G401.6 (cell line): ENCODE measurements at regions not wholly inside any gene's neighbourhood (a gene's known extent, or its start where the extent isn't known, plus 50 kb on each side); places are given as distances from the start of the nearest gene placed in this dataset.

Source experiments
- FAIRE-seq: peaks from 2 replicates; lab custom pipeline; 2012; peaks lifted over from hg19 to GRCh38; lab: Jason Lieb, UNC

GRCh38 chr5:133761632-133762031 is 149.3 kb upstream of the FSTL4 start:
- FAIRE-seq, result no peak

DNA sequence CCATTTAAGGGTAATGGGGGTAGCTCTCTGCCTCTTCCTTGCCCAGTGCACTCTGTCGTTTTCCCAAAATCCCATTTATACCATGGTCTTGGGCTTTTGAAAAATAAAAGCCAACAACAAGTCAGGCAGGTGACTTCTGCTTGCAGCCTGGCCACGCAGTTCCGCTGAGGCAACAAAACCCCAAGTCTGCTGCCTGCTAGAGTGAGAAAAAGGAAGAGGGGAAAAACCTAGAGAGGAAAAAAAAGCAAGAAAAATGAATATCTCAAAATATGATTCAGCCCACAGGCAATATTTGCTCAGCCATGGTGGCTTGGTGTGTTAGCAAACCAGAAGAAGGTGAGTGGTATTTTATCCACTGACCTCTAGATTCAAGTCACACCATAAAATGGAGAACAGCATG is 148.2 kb upstream of the FSTL4 start:
- no peak for FAIRE-seq

- FAIRE-seq, result no peak
Observed at GRCh38 chr5:133758641-133759040, 146.3 kb upstream of the FSTL4 start.

- no peak for FAIRE-seq
Observed at GRCh38 chr5:133757396-133757945, 145.1 kb upstream of the FSTL4 start.

DNA sequence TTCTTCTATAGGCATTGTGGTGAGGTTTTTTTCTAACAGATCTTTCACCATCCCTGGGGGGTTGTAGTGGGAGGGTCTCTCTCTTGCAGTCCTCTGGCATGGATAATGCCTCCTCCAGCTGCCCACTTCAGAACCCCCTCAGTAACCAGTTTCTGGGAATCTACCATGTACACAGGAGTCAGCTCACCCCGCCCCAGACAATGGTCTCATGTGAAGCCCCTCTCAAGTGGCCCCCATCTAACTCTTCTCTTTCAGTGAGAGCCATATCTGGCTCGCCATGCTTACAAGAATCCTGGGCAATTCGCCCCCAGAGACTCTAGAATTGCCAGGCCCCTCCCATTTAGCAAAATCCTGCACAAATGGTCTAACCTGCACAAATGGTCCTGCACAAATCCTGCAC is 144.4 kb upstream of the FSTL4 start:
- no peak for FAIRE-seq

DNA sequence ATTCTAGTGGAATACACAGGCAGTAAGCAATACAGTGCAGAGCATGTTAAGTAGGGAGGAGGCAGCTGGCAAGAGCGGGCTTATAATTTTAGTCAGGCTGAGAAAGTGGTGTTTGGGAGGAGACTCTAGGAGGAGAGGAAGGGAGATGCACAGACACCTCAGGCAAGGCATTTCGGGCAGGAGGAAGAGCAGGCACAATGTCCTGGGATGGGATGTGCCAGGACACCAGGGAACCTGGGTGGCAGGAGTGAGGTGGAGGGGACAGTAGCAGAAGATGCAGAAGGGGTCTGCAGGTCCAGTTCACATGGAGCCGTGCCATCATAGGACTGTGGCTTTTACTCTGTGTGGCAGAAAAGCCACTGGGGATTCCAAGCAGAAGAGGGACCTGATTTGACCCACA is 143.7 kb upstream of the FSTL4 start:
- FAIRE-seq, result no peak

DNA sequence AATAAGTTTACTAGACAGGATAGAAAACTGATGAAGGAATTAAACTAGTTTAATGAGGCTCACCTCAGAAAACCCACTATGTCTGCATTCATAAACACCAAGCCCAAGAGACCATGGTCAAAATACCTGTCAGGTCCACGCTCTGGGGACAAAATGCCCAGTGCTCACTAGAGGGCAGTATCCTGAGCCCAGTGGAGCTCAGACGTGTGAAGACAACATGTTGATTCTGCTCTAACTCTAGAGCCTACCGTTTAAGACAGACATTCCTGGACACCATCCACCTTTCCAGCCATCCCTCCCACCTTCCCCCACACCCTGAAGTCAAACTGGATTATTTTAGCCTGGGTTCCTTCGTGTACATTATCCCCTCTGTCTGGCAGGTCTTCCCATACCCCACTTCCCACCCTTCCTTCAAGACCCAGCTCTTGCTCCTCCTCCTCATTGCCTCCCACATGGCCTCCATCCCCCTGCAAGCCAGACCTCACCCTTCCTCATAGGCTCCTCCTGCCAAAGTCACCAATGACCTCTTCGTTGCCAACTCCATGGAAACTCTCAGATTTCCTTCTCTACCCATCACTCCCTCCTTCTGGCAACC is 142.3 kb upstream of the FSTL4 start:
- no peak for FAIRE-seq

GRCh38 chr5:133753856-133754255 is 141.5 kb upstream of the FSTL4 start:
- FAIRE-seq, result no peak

- FAIRE-seq, result no peak
Observed at GRCh38 chr5:133751846-133752245, 139.5 kb upstream of the FSTL4 start.

DNA sequence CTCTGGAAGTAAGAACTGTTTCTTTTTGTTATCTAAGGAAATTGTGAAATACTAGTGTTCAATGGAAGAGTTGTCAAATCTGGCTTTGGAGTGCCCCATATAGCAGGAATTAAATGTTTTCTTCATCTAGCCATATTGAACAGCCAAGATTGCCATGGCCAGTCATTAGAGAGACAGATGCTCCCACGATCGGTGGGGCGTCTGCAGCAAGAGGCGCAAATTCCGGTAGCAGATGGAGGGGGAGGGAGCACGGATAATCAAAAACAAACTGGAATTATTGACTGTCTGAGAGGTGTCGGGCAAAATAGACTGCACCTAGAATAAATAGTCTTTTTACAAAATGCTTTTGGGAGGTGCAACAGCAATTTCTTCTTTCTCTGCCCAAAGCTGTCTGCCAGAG is 139.1 kb upstream of the FSTL4 start:
- no peak for FAIRE-seq

GRCh38 chr5:133750856-133751255 is 138.5 kb upstream of the FSTL4 start:
- no peak for FAIRE-seq

GRCh38 chr5:133750356-133750755 is 138.0 kb upstream of the FSTL4 start:
- no peak for FAIRE-seq

DNA sequence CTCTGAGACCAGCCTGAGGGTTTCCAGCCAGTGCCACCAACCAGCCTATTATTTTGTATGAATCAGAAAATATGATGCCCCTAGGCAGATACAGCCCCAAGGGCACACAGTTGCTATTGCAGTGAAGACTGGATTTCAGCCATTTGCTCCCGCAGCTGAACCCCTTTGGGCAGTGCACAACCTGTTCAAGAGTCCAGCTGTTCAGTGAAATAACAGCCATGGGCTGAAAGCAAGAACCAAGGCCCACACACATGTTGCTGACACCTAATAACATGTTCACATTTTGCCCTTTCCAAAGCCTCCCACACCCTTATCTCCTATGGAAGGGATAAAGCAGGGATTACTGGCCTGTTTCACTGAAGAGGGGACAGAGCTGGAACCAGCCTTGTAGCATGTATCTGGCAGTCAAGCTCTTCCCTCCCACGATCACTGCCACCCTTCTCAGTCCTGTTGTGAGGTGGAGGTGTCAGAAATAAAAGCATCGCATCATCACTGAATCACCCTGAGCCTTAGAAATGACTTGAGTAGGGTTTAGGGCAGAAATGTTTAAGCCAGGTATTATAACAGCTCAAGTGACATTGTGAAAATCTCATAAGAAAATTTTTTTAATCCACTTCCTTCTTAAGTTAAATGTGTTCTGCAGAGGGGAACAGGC is 137.1 kb upstream of the FSTL4 start:
- FAIRE-seq, result no peak

- no peak for FAIRE-seq
Observed at GRCh38 chr5:133746834-133747233, 134.5 kb upstream of the FSTL4 start.

- FAIRE-seq, result no peak
Observed at GRCh38 chr5:133744960-133745308, 132.6 kb upstream of the FSTL4 start.

- no peak for FAIRE-seq
Observed at GRCh38 chr5:133744051-133744959, 132.0 kb upstream of the FSTL4 start.

DNA sequence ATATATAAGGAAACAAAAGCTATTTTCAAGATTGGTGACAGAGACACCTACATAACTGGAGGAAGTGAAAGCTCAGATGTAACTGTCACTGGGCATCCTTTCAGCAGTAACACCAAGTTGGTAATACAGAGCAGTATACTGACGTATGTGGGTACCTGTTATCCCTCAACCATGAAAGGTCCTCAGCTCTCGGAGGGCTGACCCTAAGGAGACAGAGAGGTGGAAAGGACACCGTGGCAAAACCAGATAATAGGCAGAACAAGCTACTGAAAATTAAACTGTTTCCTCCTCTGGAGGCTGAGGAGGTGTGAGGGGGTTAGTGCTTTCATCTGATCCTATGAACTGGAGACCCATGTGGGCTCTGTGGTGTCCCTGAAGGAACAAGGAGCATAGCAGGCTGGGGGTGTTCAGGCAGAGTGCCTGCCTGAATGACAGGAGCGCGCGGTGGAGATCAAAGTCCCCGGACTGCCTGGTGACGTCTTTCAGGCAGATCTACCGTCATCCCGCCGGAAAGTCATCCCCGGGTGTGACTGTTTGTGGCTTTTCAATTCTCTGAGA is 130.2 kb upstream of the FSTL4 start:
- no peak for FAIRE-seq

- no peak for FAIRE-seq
Observed at GRCh38 chr5:133741818-133742355, 129.5 kb upstream of the FSTL4 start.

- no peak for FAIRE-seq
Observed at GRCh38 chr5:133741396-133741795, 129.1 kb upstream of the FSTL4 start.

GRCh38 chr5:133739181-133739780 is 126.9 kb upstream of the FSTL4 start:
- FAIRE-seq, result no peak

- no peak for FAIRE-seq
Observed at GRCh38 chr5:133738271-133738670, 125.9 kb upstream of the FSTL4 start.

DNA sequence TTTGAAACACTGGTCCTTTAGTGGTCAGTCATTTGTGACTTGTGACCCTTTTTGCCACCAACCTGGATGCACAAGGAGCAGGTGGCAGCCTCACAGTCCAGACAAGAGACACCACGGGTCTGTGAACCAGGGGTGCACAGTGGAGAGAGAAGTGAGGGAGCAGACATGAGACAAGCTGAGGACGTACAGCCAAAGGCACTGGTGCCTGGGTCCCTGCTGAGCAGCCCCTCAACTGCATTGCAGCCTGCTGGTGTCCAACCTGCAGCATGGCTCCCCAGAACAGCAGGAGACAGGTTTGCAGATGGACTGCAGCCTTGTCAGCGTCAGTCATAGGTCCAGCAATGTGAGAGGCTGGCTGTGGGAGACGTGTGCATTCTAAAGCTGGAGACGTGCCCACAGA is 124.2 kb upstream of the FSTL4 start:
- FAIRE-seq, result no peak
